ENCODE measurements at regions not wholly inside any gene's neighbourhood (a gene's known extent, or its start where the extent isn't known, plus 50 kb on each side); places are given as distances from the start of the nearest gene placed in this dataset.

- no peak overlapping the region for H3K27ac ChIP-seq
- no peaks in the 10 kb centered on the region for H3K9me3 ChIP-seq
- no peaks in the 10 kb centered on the region for H3K4me1 ChIP-seq
- intact Hi-C loops (cut with DNase I; ENCODE audit: low total_unique reads), result no loop called here
- no peaks in the 10 kb centered on the region for H3K36me3 ChIP-seq
- H3K4me3 ChIP-seq, result no peak overlapping the region
- DNase-seq, result no peak
- no peaks in the 10 kb centered on the region for H3K27me3 ChIP-seq
- no peak for TF ChIP-seq POLR2A (IDR thresholded peaks at IDR 0.05)
- no peak for TF ChIP-seq CTCF (IDR thresholded peaks at IDR 0.05)
Observed at GRCh38 chr13:109397285-109397684, 389.1 kb downstream of the IRS2 start.

- H3K9me3 ChIP-seq, result no peaks in the 10 kb centered on the region
- no peak overlapping the region for H3K4me3 ChIP-seq
- no peaks in the 10 kb centered on the region for H3K27me3 ChIP-seq
- no peak for TF ChIP-seq CTCF (IDR thresholded peaks at IDR 0.05)
- TF ChIP-seq POLR2A (IDR thresholded peaks at IDR 0.05), result no peak
- DNase-seq, result no peak
- intact Hi-C loops (cut with DNase I; ENCODE audit: low total_unique reads), result no loop called here
- no peak overlapping the region for H3K27ac ChIP-seq
- no peaks in the 10 kb centered on the region for H3K36me3 ChIP-seq
- H3K4me1 ChIP-seq, result no peaks in the 10 kb centered on the region
Observed at GRCh38 chr13:109396266-109396665, 390.1 kb downstream of the IRS2 start.

- Histone ChIP-seq H3K36me3 (no peaks in the 10 kb centered on the region), H3K27ac (no peak overlapping the region), H3K9me3 (no peaks in the 10 kb centered on the region), H3K4me3 (no peak overlapping the region), H3K27me3 (no peaks in the 10 kb centered on the region), H3K4me1 (no peaks in the 10 kb centered on the region)
- DNase-seq, result no peak
- TF ChIP-seq CTCF (IDR thresholded peaks at IDR 0.05), result no peak
- TF ChIP-seq POLR2A (IDR thresholded peaks at IDR 0.05), result no peak
- intact Hi-C loops (cut with DNase I; ENCODE audit: low total_unique reads), result no loop called here
Observed at GRCh38 chr13:109395014-109395413, 391.4 kb downstream of the IRS2 start.

- Histone ChIP-seq H3K27me3 (no peaks in the 10 kb centered on the region), H3K27ac (no peak overlapping the region), H3K4me1 (no peaks in the 10 kb centered on the region), H3K9me3 (no peaks in the 10 kb centered on the region), H3K36me3 (no peaks in the 10 kb centered on the region), H3K4me3 (no peak overlapping the region)
- intact Hi-C loops (cut with DNase I; ENCODE audit: low total_unique reads), result no loop called here
- TF ChIP-seq CTCF (IDR thresholded peaks at IDR 0.05) (no peak), POLR2A (IDR thresholded peaks at IDR 0.05) (no peak)
- no peak for DNase-seq
Observed at GRCh38 chr13:109394311-109394988, 391.9 kb downstream of the IRS2 start.

DNA sequence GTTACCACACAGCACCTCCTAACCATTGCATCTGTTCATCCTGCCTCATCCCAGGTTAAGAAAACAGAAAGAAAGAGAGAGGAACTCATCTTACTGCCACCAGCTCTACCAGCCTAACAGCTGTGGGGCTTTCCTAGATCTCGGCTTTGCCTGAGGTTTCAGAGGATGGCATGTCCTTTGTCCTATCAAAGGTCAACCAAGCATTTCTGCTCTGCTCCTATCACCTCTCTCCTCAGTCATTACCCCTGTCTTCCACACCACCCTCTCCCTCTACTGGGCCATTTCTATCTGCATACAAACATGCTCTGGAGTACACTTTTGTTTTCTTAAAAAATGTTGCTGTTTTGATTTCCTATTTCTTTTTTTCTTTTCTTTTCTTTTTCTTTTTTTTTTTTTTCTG, 393.3 kb downstream of the IRS2 start:
- H3K4me3 ChIP-seq, result no peak overlapping the region
- H3K27me3 ChIP-seq, result no peaks in the 10 kb centered on the region
- no peaks in the 10 kb centered on the region for H3K9me3 ChIP-seq
- no peaks in the 10 kb centered on the region for H3K4me1 ChIP-seq
- no peak for DNase-seq
- TF ChIP-seq POLR2A (IDR thresholded peaks at IDR 0.05) (no peak), CTCF (IDR thresholded peaks at IDR 0.05) (no peak)
- intact Hi-C loops (cut with DNase I; ENCODE audit: low total_unique reads), result no loop called here
- H3K27ac ChIP-seq, result no peak overlapping the region
- H3K36me3 ChIP-seq, result no peaks in the 10 kb centered on the region
